ENCODE measurements at regions not wholly inside any gene's neighbourhood (a gene's known extent, or its start where the extent isn't known, plus 50 kb on each side); places are given as distances from the start of the nearest gene placed in this dataset.

- in situ Hi-C loops (cut with MboI; ENCODE audit: low sequenced_read_pairs) (no loop called here), dilution Hi-C loops (cut with HindIII; ENCODE audit: low sequenced_read_pairs, unreplicated experiment) (no loop called here), intact Hi-C loops (cut with micrococcal nuclease) (no loop called here)
- Histone ChIP-seq H3K14ac (replicated peaks; ENCODE audit: low read depth, low read length) (no peak overlapping the region), H4K8ac (ENCODE audit: low read depth in 2 of 2, low read length in 2 of 2) (no peak overlapping the region), H4K91ac (ENCODE audit: insufficient read depth, low read depth, low read length) (no peak overlapping the region), H2BK120ac (ENCODE audit: low read depth, low read length) (no peak overlapping the region), H4K5ac (ENCODE audit: low read depth, low read length) (no peak overlapping the region), H2AK5ac (ENCODE audit: low read depth, low read length) (peak overlapping the region; percentile 4; the same call in 1 of the 2 replicates), H3K4me2 (ENCODE audit: low read depth, low read length) (no peak overlapping the region), H2BK15ac (ENCODE audit: low read depth, low read length) (no peak overlapping the region), H3K4me3 (ENCODE audit: insufficient read depth, low read depth, low read length) (no peak overlapping the region), H2BK5ac (ENCODE audit: low read depth, low read length, poor library complexity, severe bottlenecking) (no peak overlapping the region), H3K27ac (ENCODE audit: insufficient read depth, low read length) (no peak overlapping the region), H3K56ac (ENCODE audit: extremely low read depth, insufficient read depth, low read length) (no peak overlapping the region), H4K20me1 (ENCODE audit: insufficient read depth, low read length) (no peaks in the 10 kb centered on the region), H2BK20ac (ENCODE audit: low read depth, low read length) (no peak overlapping the region; the same call in 1 of the 2 replicates), H3K18ac (ENCODE audit: low read depth, low read length) (no peak overlapping the region), H3K9ac (ENCODE audit: low read depth, low read length) (no peak overlapping the region), H3K27me3 (ENCODE audit: control insufficient read depth, insufficient read depth, low read length) (no peaks in the 10 kb centered on the region), H3K23ac (ENCODE audit: low read depth, low read length) (no peak overlapping the region), H3K36me3 (ENCODE audit: control insufficient read depth, insufficient read depth, low read length) (no peaks in the 10 kb centered on the region), H3K4me1 (ENCODE audit: control insufficient read depth, insufficient read depth, low read length) (peaks cover 2% of the 10 kb centered on the region), H3K79me1 (ENCODE audit: low read depth in 1 of 2, low read length in 2 of 2) (no peaks in the 10 kb centered on the region), H2AFZ (replicated peaks; ENCODE audit: low read length, poor library complexity) (no peak overlapping the region), H3K4ac (ENCODE audit: low read depth, low read length) (no peak overlapping the region; the same call in 1 of the 2 replicates), H3K9me1 (ENCODE audit: insufficient read depth, low read length) (0 out of 2 replicates have a peak, but pooled peaks cover 2% of the 10 kb centered on the region), H2AK9ac (replicated peaks; ENCODE audit: low read depth, low read length, poor library complexity) (peak overlapping the region; percentile 24), H3K9me3 (ENCODE audit: control insufficient read depth, insufficient read depth, low read length) (peaks cover 5% of the 10 kb centered on the region; the same call in 1 of the 2 replicates)
- no TSS peak for BruUV-seq (replicated peaks)
- POLR2A ChIA-PET (ENCODE audit: unreplicated experiment), result no interaction called here
- DNase-seq (no peak), ATAC-seq (ENCODE audit: low read depth) (no peak)
- CTCF ChIA-PET, result no interaction called here
- TF ChIP-seq RFX5 (IDR thresholded peaks at IDR 0.05; ENCODE audit: low read depth, low read length), result no peak
- no peak for TF ChIP-seq MXI1 (IDR thresholded peaks at IDR 0.05; ENCODE audit: borderline replicate concordance, low read depth, low read length)
- TF ChIP-seq RCOR1 (IDR thresholded peaks at IDR 0.05; ENCODE audit: insufficient replicate concordance, low read length), result no peak
- TF ChIP-seq USF2 (IDR thresholded peaks at IDR 0.05; ENCODE audit: low read depth, low read length), result no peak
These were observed 236.2 kb downstream of the KTN1 start for GRCh38 chr14:55816225-55816624.
